IPS DF 6.9 (cell line): ENCODE measurements at regions not wholly inside any gene's neighbourhood (a gene's known extent, or its start where the extent isn't known, plus 50 kb on each side); places are given as distances from the start of the nearest gene placed in this dataset.

Experiments used
- DNase-seq: peaks from one replicate; pipeline ENCODE4 v3.0.0-alpha.2; 2013; ENCODE audit warnings: low read depth, low spot score
- H3K27ac ChIP-seq: one replicate; pipeline ENCODE4 v1.5.1; 2013; ENCODE audit warnings: low read length, control low read depth
- H3K27me3 ChIP-seq: 2 replicates; pipeline ENCODE4 v1.6.1; 2013; ENCODE audit warnings: mild to moderate bottlenecking, low read length; ENCODE audit not compliant: control insufficient read depth, insufficient read depth
- H3K36me3 ChIP-seq: 2 replicates; pipeline ENCODE4 v1.6.1; 2013; ENCODE audit warnings: low read length; ENCODE audit not compliant: control insufficient read depth, insufficient read depth
- H3K4me1 ChIP-seq: 2 replicates; pipeline ENCODE4 v1.6.1; 2013; ENCODE audit warnings: low read length; ENCODE audit not compliant: control insufficient read depth, insufficient read depth
- H3K4me3 ChIP-seq: 2 replicates; pipeline ENCODE4 v1.5.1; 2013; ENCODE audit warnings: mild to moderate bottlenecking, low read length
- H3K9me3 ChIP-seq: 2 replicates; pipeline ENCODE4 v1.6.1; 2013; ENCODE audit warnings: low read length, inconsistent platforms; ENCODE audit not compliant: control insufficient read depth, insufficient read depth
- WGBS: extraction: QIAGEN DNeasy Blood & Tissue Kit; methylation state at CpG from one replicate; pipeline ENCODE4 v1.1.7; 2013; ENCODE audit warnings: mixed read lengths, missing lambda C conversion rate; ENCODE audit not compliant: insufficient read length, insufficient coverage; 5-methylcytosine and 5-hydroxymethylcytosine counted together

- no peaks in the 10 kb centered on the region for H3K36me3 ChIP-seq
These were observed 1104.7 kb downstream of the EFNA5 start for GRCh38 chr5:106566031-106566430.

GRCh38 chr5:106545325-106545724, 1125.4 kb downstream of the EFNA5 start:
- H3K27me3 ChIP-seq: no peaks in the 10 kb centered on the region
- H3K4me3 ChIP-seq: no peak overlapping the region
- no CpG with 5 or more reads among the region's 2 CpGs for WGBS
- H3K4me1 ChIP-seq: no peaks in the 10 kb centered on the region
- no peak overlapping the region for H3K27ac ChIP-seq
- H3K36me3 ChIP-seq: no peaks in the 10 kb centered on the region
- DNase-seq: no peak
- H3K9me3 ChIP-seq: no peaks in the 10 kb centered on the region

More at GRCh38 chr5:106566031-106566430, 1104.7 kb downstream of the EFNA5 start:
- Histone ChIP-seq H3K9me3 (no peaks in the 10 kb centered on the region), H3K4me3 (no peak overlapping the region), H3K4me1 (no peaks in the 10 kb centered on the region), H3K27me3 (no peaks in the 10 kb centered on the region), H3K27ac (no peak overlapping the region)
- no CpG with 5 or more reads among the region's 4 CpGs for WGBS
- DNase-seq: no peak

- DNase-seq: no peak
- H3K4me1 ChIP-seq: no peaks in the 10 kb centered on the region
- H3K36me3 ChIP-seq: no peaks in the 10 kb centered on the region
- no peaks in the 10 kb centered on the region for H3K27me3 ChIP-seq
- no peaks in the 10 kb centered on the region for H3K9me3 ChIP-seq
- no peak overlapping the region for H3K27ac ChIP-seq
- WGBS: no CpG with 5 or more reads among the region's 1 CpG
- no peak overlapping the region for H3K4me3 ChIP-seq
These were observed 1127.4 kb downstream of the EFNA5 start for GRCh38 chr5:106543330-106543729.

GRCh38 chr5:106530150-106530549, 1140.6 kb downstream of the EFNA5 start:
- Histone ChIP-seq H3K36me3 (no peaks in the 10 kb centered on the region), H3K27ac (no peak overlapping the region), H3K9me3 (no peaks in the 10 kb centered on the region), H3K4me1 (no peaks in the 10 kb centered on the region), H3K27me3 (no peaks in the 10 kb centered on the region), H3K4me3 (no peak overlapping the region)
- no peak for DNase-seq

- Histone ChIP-seq H3K4me3 (no peak overlapping the region), H3K27ac (no peak overlapping the region), H3K9me3 (no peaks in the 10 kb centered on the region), H3K27me3 (no peaks in the 10 kb centered on the region), H3K4me1 (no peaks in the 10 kb centered on the region), H3K36me3 (no peaks in the 10 kb centered on the region)
- no peak for DNase-seq
- WGBS: no CpG with 5 or more reads among the region's 3 CpGs
These were observed 1145.3 kb downstream of the EFNA5 start for GRCh38 chr5:106525438-106525837.

GRCh38 chr5:106523852-106524251, 1146.9 kb downstream of the EFNA5 start:
- Histone ChIP-seq H3K9me3 (no peaks in the 10 kb centered on the region), H3K27ac (no peak overlapping the region), H3K4me3 (no peak overlapping the region), H3K27me3 (no peaks in the 10 kb centered on the region), H3K4me1 (no peaks in the 10 kb centered on the region), H3K36me3 (no peaks in the 10 kb centered on the region)
- no peak for DNase-seq

GRCh38 chr5:106522296-106522695, 1148.4 kb downstream of the EFNA5 start:
- Histone ChIP-seq H3K4me1 (no peaks in the 10 kb centered on the region), H3K27ac (no peak overlapping the region), H3K36me3 (no peaks in the 10 kb centered on the region), H3K27me3 (no peaks in the 10 kb centered on the region), H3K9me3 (no peaks in the 10 kb centered on the region), H3K4me3 (no peak overlapping the region)
- DNase-seq: no peak
- WGBS: no CpG with 5 or more reads among the region's 6 CpGs

GRCh38 chr5:106521701-106522100, 1149.0 kb downstream of the EFNA5 start:
- Histone ChIP-seq H3K27me3 (no peaks in the 10 kb centered on the region), H3K36me3 (no peaks in the 10 kb centered on the region), H3K4me1 (no peaks in the 10 kb centered on the region), H3K27ac (no peak overlapping the region), H3K9me3 (no peaks in the 10 kb centered on the region), H3K4me3 (no peak overlapping the region)
- DNase-seq: no peak
- no CpG with 5 or more reads among the region's 2 CpGs for WGBS

GRCh38 chr5:106510321-106510720, 1160.4 kb downstream of the EFNA5 start:
- H3K27ac ChIP-seq: no peak overlapping the region
- H3K9me3 ChIP-seq: no peaks in the 10 kb centered on the region
- H3K4me3 ChIP-seq: no peak overlapping the region
- H3K36me3 ChIP-seq: no peaks in the 10 kb centered on the region
- no peaks in the 10 kb centered on the region for H3K4me1 ChIP-seq
- DNase-seq: no peak
- H3K27me3 ChIP-seq: no peaks in the 10 kb centered on the region

- no CpG with 5 or more reads among the region's 4 CpGs for WGBS
- H3K27me3 ChIP-seq: no peaks in the 10 kb centered on the region
These were observed 1161.8 kb downstream of the EFNA5 start for GRCh38 chr5:106508894-106509293.

GRCh38 chr5:106493910-106494309, 1176.8 kb downstream of the EFNA5 start:
- Histone ChIP-seq H3K9me3 (no peaks in the 10 kb centered on the region), H3K4me1 (no peaks in the 10 kb centered on the region), H3K27ac (no peak overlapping the region), H3K36me3 (no peaks in the 10 kb centered on the region), H3K27me3 (no peaks in the 10 kb centered on the region), H3K4me3 (no peak overlapping the region)
- no CpG with 5 or more reads among the region's 2 CpGs for WGBS
- DNase-seq: no peak

More at GRCh38 chr5:106508894-106509293, 1161.8 kb downstream of the EFNA5 start:
- no peaks in the 10 kb centered on the region for H3K4me1 ChIP-seq
- H3K4me3 ChIP-seq: no peak overlapping the region
- H3K36me3 ChIP-seq: no peaks in the 10 kb centered on the region
- no peak overlapping the region for H3K27ac ChIP-seq
- no peak for DNase-seq
- H3K9me3 ChIP-seq: no peaks in the 10 kb centered on the region
